HFFc6 (cell line): ENCODE measurements at regions not wholly inside any gene's neighbourhood (a gene's known extent, or its start where the extent isn't known, plus 50 kb on each side); places are given as distances from the start of the nearest gene placed in this dataset.

Experiments used
- DNase-seq: peaks from one replicate; pipeline ENCODE4 v3.0.0-alpha.2; 2018
- H3K27ac Mint-ChIP-seq: 2 replicates; pipeline ENCODE4 v1.8.0; 2020; ENCODE audit warnings: mild to moderate bottlenecking, mixed read lengths
- H3K27me3 Mint-ChIP-seq: 2 replicates; pipeline ENCODE4 v1.8.0; 2021; ENCODE audit warnings: mild to moderate bottlenecking, moderate library complexity, mixed read lengths; ENCODE audit not compliant: insufficient read depth
- H3K36me3 Mint-ChIP-seq: 2 replicates; pipeline ENCODE4 v1.8.0; 2021; ENCODE audit warnings: low read depth, mixed read lengths
- H3K4me1 Mint-ChIP-seq: 2 replicates; pipeline ENCODE4 v1.8.0; 2020; ENCODE audit warnings: low read depth, mixed read lengths
- H3K4me3 Mint-ChIP-seq: 2 replicates; pipeline ENCODE4 v1.8.0; 2020; ENCODE audit warnings: mild to moderate bottlenecking, moderate library complexity, mixed read lengths
- H3K9me3 Mint-ChIP-seq: 2 replicates; pipeline ENCODE4 v1.8.0; 2020; ENCODE audit warnings: mild to moderate bottlenecking, mixed read lengths
- CTCF ChIP-seq: fragments of 200-600 bp; sonication (generic); IDR thresholded peaks from 2 replicates; pipeline ENCODE4 v1.5.0; 2021; ENCODE audit warnings: antibody characterized with exemption, mild to moderate bottlenecking

- TF ChIP-seq CTCF = no peak
- Mint-ChIP-seq H3K36me3 (no peaks in the 10 kb centered on the region), H3K4me3 (no peak overlapping the region), H3K27me3 (peaks cover 3% of the 10 kb centered on the region; the same call in 1 of the 2 replicates), H3K4me1 (no peaks in the 10 kb centered on the region), H3K9me3 (no peaks in the 10 kb centered on the region), H3K27ac (no peak overlapping the region)
- DNase-seq = no peak
Observed at GRCh38 chr11:116631201-116631600, 141.6 kb downstream of the BUD13 start.

GRCh38 chr11:116618461-116618860 is 154.3 kb downstream of the BUD13 start:
- Mint-ChIP-seq H3K36me3 (no peaks in the 10 kb centered on the region), H3K27me3 (peaks cover 4% of the 10 kb centered on the region; the same call in 1 of the 2 replicates), H3K27ac (no peak overlapping the region), H3K4me1 (no peaks in the 10 kb centered on the region), H3K9me3 (no peaks in the 10 kb centered on the region; the same call in 1 of the 2 replicates), H3K4me3 (no peak overlapping the region)
- TF ChIP-seq CTCF = no peak
- no peak for DNase-seq

- peaks cover 4% of the 10 kb centered on the region; the same call in 1 of the 2 replicates for H3K9me3 Mint-ChIP-seq
- H3K36me3 Mint-ChIP-seq = no peaks in the 10 kb centered on the region
- no peaks in the 10 kb centered on the region for H3K4me1 Mint-ChIP-seq
- H3K4me3 Mint-ChIP-seq = no peak overlapping the region
- TF ChIP-seq CTCF = no peak
- peaks cover 4% of the 10 kb centered on the region; the same call in 1 of the 2 replicates for H3K27me3 Mint-ChIP-seq
- DNase-seq = no peak
- H3K27ac Mint-ChIP-seq = no peak overlapping the region
Observed at GRCh38 chr11:116615211-116615865, 157.4 kb downstream of the BUD13 start.

- H3K4me1 Mint-ChIP-seq = no peaks in the 10 kb centered on the region
- no peak overlapping the region for H3K27ac Mint-ChIP-seq
- peaks cover 4% of the 10 kb centered on the region; the same call in 1 of the 2 replicates for H3K27me3 Mint-ChIP-seq
- peaks cover 4% of the 10 kb centered on the region; the same call in 1 of the 2 replicates for H3K9me3 Mint-ChIP-seq
- no peak for DNase-seq
- no peak overlapping the region for H3K4me3 Mint-ChIP-seq
- no peak for TF ChIP-seq CTCF
- H3K36me3 Mint-ChIP-seq = no peaks in the 10 kb centered on the region
Observed at GRCh38 chr11:116614306-116615210, 158.2 kb downstream of the BUD13 start.

- Mint-ChIP-seq H3K27me3 (no peaks in the 10 kb centered on the region; the same call in 1 of the 2 replicates), H3K27ac (no peak overlapping the region), H3K36me3 (no peaks in the 10 kb centered on the region), H3K9me3 (peaks cover 4% of the 10 kb centered on the region; the same call in 1 of the 2 replicates), H3K4me3 (no peak overlapping the region), H3K4me1 (no peaks in the 10 kb centered on the region)
- no peak for DNase-seq
- TF ChIP-seq CTCF = no peak
Observed at GRCh38 chr11:116613206-116613875, 159.4 kb downstream of the BUD13 start.
